Head of caudate nucleus (tissue), 42 donors: ENCODE measurements at regions not wholly inside any gene's neighbourhood (a gene's known extent, or its start where the extent isn't known, plus 50 kb on each side); places are given as distances from the start of the nearest gene placed in this dataset.

ENCODE experiments used
- DNase-seq, 42 donors: peaks; one replicate each; pipeline versions ENCODE4 v3.0.0 to v3.0.0-alpha.2; 2020 to 2021; ENCODE audit warnings: mixed read lengths in 7 of 42
- intact Hi-C: fragments of 100-400 bp; cut with DNase I; formaldehyde crosslinking; loops from one replicate; pipeline ENCODE4 v1.15.0; 2022

DNA sequence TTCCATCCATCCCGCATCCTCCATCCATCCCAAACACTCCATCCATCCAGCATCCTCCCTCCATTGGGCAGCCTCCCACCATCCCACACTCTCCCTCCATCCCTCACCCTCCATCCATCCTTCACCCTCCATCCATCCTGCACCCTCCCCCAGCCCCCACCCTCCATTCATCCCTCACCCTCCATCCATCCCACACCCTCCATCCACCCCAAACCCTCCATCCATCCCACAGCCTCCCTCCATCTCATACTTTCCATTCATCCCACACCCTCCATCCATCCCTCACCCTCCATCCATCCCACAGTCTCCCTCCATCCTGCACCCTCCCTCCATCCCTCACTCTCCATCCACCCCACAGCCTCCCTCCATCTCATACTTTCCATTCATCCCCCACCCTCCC, 60.4 kb downstream of the FOXI2 start:
- intact Hi-C loops: no loop called here
- DNase-seq: no peak

DNA sequence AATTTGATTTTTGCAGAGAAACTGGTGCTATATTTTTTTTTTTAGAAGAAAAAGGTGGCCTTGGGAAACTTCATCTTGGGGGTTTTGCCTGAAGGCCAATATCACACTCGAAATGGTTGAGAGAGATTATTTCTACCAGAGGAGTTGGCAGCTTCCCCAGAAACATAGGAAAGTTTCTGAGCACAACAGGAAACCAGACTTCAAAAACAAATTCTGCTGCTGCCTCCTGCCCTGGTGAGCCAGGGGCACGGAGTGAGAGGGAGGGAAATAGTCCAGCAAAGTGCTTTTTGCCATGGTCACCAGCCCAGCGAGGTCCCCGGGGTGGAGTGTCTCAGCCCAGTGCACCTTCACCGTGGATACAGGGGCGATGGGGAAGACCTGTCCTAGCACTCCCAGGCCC, 61.1 kb downstream of the FOXI2 start:
- intact Hi-C loops: no loop called here
- peak in 1 of 42 donors; percentile 4 for DNase-seq

- intact Hi-C loops: no loop called here
- no peak for DNase-seq
Observed at GRCh38 chr10:127801302-127801701, 64.3 kb downstream of the FOXI2 start.

DNA sequence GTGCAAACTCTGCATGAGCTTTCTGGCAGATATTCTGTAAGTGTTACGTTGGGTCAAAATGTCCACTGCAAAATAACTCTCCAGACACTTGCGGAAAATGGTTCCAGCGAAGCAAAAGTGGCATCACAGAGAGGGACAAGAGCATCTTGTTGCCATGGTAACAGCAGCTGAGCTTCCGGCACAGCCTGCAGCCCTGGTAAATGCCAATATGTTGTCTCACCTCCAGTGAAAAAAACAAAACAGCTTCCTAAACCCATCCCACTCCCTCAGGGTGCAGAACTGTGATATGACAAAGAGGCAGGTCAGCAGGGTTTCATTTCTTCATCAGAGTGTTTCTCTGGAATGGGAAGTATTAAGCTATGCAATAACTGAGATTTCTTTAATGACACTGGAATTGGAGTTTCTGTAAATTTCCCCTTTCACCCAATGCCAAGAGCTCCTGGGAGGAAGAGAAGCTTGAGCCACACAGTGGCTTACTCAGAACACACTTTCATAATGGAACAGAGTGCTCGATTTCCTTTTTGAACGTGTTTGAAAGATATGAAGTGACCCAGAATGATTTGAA, 65.6 kb downstream of the FOXI2 start:
- DNase-seq: no peak
- intact Hi-C loops: no loop called here

GRCh38 chr10:127804696-127805095, 67.7 kb downstream of the FOXI2 start:
- intact Hi-C loops: no loop called here
- no peak for DNase-seq

DNA sequence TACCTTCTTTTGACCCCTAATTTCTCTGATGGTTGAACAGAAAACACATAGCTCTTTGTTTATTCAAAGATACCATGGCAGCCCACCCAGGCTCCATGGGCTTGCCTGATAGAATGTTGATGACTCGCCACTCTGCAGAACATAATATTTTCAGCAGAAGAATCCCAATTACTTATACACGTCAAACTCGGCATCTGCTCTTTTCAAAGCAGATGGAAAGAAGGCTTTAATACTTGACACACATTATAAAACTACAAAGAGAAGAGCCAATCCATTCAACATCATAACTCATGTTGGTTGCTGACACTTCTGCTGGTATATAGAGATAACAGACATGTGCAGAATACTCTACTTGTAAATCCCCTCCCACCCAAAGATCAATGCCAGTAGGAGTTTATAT, 69.0 kb downstream of the FOXI2 start:
- intact Hi-C loops: no loop called here
- DNase-seq: no peak

DNA sequence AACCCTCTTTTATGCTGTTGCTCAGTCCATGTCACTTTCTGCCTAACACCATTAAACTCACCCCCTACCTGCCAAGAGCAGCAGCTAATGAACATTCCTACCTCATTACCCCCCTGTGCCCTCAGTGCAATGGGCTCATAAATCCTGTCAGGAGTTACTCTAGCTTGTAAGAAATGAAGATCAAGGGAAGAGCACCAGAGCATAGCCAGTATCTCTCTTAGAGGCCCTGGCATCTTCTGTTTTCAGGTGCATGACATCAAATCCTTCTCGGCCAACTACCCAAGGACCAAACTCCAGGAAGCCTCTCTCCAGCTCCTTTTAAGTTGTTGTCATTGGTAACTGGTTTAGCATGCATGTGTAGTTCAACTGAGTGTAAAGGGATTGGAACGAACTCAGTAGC, 75.1 kb downstream of the FOXI2 start:
- intact Hi-C loops: no loop called here
- no peak for DNase-seq

- peak in 2 of 42 donors; percentile 35 to 36 for DNase-seq
- intact Hi-C loops: no loop called here
Observed at GRCh38 chr10:127813290-127813689, 76.3 kb downstream of the FOXI2 start.

DNA sequence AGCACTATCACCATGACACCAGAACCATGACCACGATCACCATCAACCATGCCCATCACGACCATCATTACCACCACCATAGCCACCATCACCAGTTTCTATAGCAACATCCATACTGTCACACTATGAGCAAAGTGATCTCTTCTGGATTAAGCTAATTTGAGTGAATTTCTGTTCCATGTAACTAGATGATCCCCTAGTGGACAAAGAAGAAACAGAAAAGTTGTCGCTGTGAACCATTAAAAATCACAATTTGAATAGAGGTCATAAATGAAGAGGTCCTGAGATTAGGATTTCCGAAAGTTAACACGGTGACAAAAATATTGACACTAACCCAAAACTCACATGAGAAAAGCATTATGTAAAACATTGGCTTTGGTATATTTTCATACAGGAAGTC, 77.6 kb downstream of the CLRN3 start:
- no peak for DNase-seq
- intact Hi-C loops: no loop called here

GRCh38 chr10:127824826-127825225, 67.9 kb downstream of the CLRN3 start:
- intact Hi-C loops: no loop called here
- DNase-seq: no peak

- no peak for DNase-seq
- intact Hi-C loops: no loop called here
Observed at GRCh38 chr10:127826154-127826725, 66.5 kb downstream of the CLRN3 start.

DNA sequence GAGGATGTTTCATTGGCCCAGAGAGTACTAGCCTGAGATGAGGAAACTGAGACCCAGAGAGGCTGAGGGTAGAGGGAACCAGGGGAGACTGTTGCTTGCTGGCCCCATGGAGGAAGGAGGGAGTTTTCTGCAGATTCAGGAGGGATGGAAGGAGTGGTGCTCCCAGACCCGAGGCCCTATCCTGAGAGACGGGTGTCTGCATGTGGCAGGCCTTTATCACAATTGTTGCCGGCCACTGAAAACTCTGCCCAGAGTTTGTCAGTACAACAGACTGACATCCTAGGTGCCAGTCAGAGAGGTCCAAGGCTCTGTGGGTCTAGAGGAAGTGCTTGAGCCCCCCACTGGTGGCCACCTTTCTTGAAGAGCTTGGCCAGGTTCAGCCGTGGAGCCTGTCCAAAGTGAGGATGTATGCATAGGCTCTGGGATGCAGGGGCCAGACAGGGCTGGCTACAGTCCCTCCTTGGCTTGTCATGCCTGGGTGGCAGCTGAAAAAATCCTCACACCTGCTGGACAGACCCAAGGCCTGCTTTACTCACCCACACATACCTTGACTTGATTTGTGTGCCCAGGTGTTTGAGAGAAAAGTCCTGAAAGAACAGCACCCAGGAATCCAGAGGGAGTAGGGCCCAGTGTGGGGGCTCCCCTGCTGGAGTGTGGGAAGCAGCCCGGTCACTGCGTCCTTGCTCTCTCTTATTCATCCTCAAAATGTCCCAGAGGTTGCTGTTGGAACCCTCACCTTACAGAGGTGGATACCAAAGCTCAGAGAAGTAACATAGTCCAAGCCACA, 65.2 kb downstream of the CLRN3 start:
- intact Hi-C loops: no loop called here
- DNase-seq: peak in 1 of 42 donors; percentile 21
